ENCODE measurements at regions not wholly inside any gene's neighbourhood (a gene's known extent, or its start where the extent isn't known, plus 50 kb on each side); places are given as distances from the start of the nearest gene placed in this dataset.

DNA sequence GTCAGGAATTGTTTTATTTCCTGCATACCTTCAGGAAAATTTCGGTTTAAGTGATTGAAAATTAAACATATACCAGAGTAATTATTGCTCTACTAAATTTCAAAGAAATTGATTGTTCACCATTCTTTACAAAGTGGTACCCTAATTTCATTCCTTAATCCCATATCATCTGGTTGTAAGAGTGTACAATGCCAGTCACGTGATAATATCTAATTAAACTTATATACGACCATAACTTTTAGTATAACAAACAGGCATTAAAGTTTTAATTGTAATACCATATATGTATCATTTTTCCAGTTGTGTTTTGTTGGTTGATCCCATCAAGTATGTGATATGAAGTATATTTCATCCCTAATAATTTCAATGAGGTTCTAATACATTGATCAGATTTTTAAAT, 74.8 kb upstream of the PLSCR5 start:
- H3K27me3 Mint-ChIP-seq (ENCODE audit: low read depth, unreplicated experiment) = no peaks in the 10 kb centered on the region
- DNase-seq (ENCODE audit: low read depth) = no peak
- no peak overlapping the region for H3K27ac Mint-ChIP-seq (ENCODE audit: unreplicated experiment)
- Histone ChIP-seq H3K4me2 (ENCODE audit: low read length) (no peak overlapping the region), H3K4me3 (ENCODE audit: insufficient read depth, low read depth, low read length) (no peak overlapping the region), H3K4me1 (ENCODE audit: insufficient read depth, low read length) (no peaks in the 10 kb centered on the region), H3K27me3 (ENCODE audit: insufficient read depth, low read length) (no peaks in the 10 kb centered on the region), H3K36me3 (ENCODE audit: insufficient read depth, low read length) (no peaks in the 10 kb centered on the region), H3K79me2 (ENCODE audit: insufficient read depth, low read length) (no peaks in the 10 kb centered on the region), H2AFZ (ENCODE audit: low read depth, low read length) (no peak overlapping the region), H3K27ac (ENCODE audit: low read depth, low read length) (no peak overlapping the region), H3K9me3 (ENCODE audit: insufficient read depth, low read depth, low read length) (no peaks in the 10 kb centered on the region), H3K9ac (ENCODE audit: low read length) (no peak overlapping the region), H4K20me1 (ENCODE audit: insufficient read depth, low read length) (no peaks in the 10 kb centered on the region)
- no peak overlapping the region for H3K4me3 Mint-ChIP-seq (ENCODE audit: unreplicated experiment)
- no peaks in the 10 kb centered on the region for H3K4me1 Mint-ChIP-seq (ENCODE audit: low read depth, unreplicated experiment)
- TF ChIP-seq, protein P1, sequence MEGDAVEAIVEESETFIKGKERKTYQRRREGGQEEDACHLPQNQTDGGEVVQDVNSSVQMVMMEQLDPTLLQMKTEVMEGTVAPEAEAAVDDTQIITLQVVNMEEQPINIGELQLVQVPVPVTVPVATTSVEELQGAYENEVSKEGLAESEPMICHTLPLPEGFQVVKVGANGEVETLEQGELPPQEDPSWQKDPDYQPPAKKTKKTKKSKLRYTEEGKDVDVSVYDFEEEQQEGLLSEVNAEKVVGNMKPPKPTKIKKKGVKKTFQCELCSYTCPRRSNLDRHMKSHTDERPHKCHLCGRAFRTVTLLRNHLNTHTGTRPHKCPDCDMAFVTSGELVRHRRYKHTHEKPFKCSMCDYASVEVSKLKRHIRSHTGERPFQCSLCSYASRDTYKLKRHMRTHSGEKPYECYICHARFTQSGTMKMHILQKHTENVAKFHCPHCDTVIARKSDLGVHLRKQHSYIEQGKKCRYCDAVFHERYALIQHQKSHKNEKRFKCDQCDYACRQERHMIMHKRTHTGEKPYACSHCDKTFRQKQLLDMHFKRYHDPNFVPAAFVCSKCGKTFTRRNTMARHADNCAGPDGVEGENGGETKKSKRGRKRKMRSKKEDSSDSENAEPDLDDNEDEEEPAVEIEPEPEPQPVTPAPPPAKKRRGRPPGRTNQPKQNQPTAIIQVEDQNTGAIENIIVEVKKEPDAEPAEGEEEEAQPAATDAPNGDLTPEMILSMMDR (IDR thresholded peaks at IDR 0.05; ENCODE audit: insufficient read depth, low read depth, low read length) = no peak
- no peak for TF ChIP-seq EZH2 (IDR thresholded peaks at IDR 0.05; ENCODE audit: insufficient read depth, low read length)
- no peaks in the 10 kb centered on the region for H3K9me3 Mint-ChIP-seq (ENCODE audit: unreplicated experiment)
- FAIRE-seq = no peak
- no peaks in the 10 kb centered on the region for H3K36me3 Mint-ChIP-seq (ENCODE audit: low read depth, unreplicated experiment)

DNA sequence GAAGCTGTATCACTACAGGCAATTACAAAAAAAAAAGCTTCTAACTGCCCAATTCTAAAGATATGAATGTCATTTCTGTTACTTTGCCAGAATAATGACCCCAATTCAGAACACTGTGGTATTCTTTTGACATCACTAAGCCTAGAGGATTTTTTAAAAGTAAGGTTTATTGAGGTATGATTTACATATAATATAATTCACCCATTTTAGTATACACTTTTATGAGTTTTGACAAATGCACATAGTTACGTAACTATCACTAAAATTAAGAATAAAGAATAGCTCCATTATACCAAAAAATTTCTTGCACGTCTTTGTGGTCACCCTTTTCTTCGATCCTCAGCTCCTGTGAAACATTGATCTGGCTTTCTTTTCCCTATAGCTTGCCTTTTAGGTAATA, 74.0 kb upstream of the PLSCR5 start:
- H3K4me1 ChIP-seq (ENCODE audit: insufficient read depth, low read length) = no peaks in the 10 kb centered on the region
- TF ChIP-seq, protein P1 (IDR thresholded peaks at IDR 0.05; ENCODE audit: insufficient read depth, low read depth, low read length) = no peak
- no peaks in the 10 kb centered on the region for H3K79me2 ChIP-seq (ENCODE audit: insufficient read depth, low read length)
- no peak overlapping the region for H3K4me3 Mint-ChIP-seq (ENCODE audit: unreplicated experiment)
- no peak overlapping the region for H3K27ac ChIP-seq (ENCODE audit: low read depth, low read length)
- H3K4me3 ChIP-seq (ENCODE audit: insufficient read depth, low read depth, low read length) = no peak overlapping the region
- no peak overlapping the region for H3K27ac Mint-ChIP-seq (ENCODE audit: unreplicated experiment)
- no peak overlapping the region for H3K9ac ChIP-seq (ENCODE audit: low read length)
- H3K27me3 ChIP-seq (ENCODE audit: insufficient read depth, low read length) = no peaks in the 10 kb centered on the region
- H2AFZ ChIP-seq (ENCODE audit: low read depth, low read length) = no peak overlapping the region
- FAIRE-seq = no peak
- no peaks in the 10 kb centered on the region for H3K4me1 Mint-ChIP-seq (ENCODE audit: low read depth, unreplicated experiment)
- H3K27me3 Mint-ChIP-seq (ENCODE audit: low read depth, unreplicated experiment) = no peaks in the 10 kb centered on the region
- H3K4me2 ChIP-seq (ENCODE audit: low read length) = no peak overlapping the region
- H3K36me3 Mint-ChIP-seq (ENCODE audit: low read depth, unreplicated experiment) = no peaks in the 10 kb centered on the region
- H4K20me1 ChIP-seq (ENCODE audit: insufficient read depth, low read length) = no peaks in the 10 kb centered on the region
- H3K9me3 ChIP-seq (ENCODE audit: insufficient read depth, low read depth, low read length) = no peaks in the 10 kb centered on the region
- no peaks in the 10 kb centered on the region for H3K36me3 ChIP-seq (ENCODE audit: insufficient read depth, low read length)
- no peak for DNase-seq (ENCODE audit: low read depth)
- no peaks in the 10 kb centered on the region for H3K9me3 Mint-ChIP-seq (ENCODE audit: unreplicated experiment)

DNA sequence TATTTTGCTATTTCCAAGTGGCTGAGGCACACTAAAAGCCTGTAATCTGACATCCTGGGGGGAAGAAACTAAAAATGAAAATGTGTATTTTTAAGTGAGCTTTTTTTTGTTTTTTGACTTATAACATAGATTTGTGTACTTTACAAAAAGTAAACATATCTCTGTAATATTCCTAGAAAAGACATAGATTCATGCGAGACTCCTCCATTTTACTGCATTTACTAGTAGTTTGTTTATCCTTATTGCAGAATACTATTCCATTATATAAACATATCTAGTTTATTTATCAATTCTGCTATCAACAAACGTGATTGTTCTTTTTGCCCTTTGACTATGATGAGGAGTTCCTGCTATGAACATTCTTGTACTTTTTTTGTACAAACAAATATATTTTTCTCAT, 67.8 kb upstream of the PLSCR5 start:
- no peak for TF ChIP-seq EZH2 (IDR thresholded peaks at IDR 0.05; ENCODE audit: insufficient read depth, low read length)
- TF ChIP-seq, protein P1 (IDR thresholded peaks at IDR 0.05; ENCODE audit: insufficient read depth, low read depth, low read length) = no peak
- Histone ChIP-seq H2AFZ (ENCODE audit: low read depth, low read length) (no peak overlapping the region), H3K4me2 (ENCODE audit: low read length) (no peak overlapping the region), H3K27ac (ENCODE audit: low read depth, low read length) (no peak overlapping the region), H4K20me1 (ENCODE audit: insufficient read depth, low read length) (no peaks in the 10 kb centered on the region), H3K79me2 (ENCODE audit: insufficient read depth, low read length) (no peaks in the 10 kb centered on the region), H3K27me3 (ENCODE audit: insufficient read depth, low read length) (no peaks in the 10 kb centered on the region), H3K9me3 (ENCODE audit: insufficient read depth, low read depth, low read length) (no peaks in the 10 kb centered on the region), H3K4me3 (ENCODE audit: insufficient read depth, low read depth, low read length) (no peak overlapping the region), H3K36me3 (ENCODE audit: insufficient read depth, low read length) (no peaks in the 10 kb centered on the region), H3K4me1 (ENCODE audit: insufficient read depth, low read length) (no peaks in the 10 kb centered on the region), H3K9ac (ENCODE audit: low read length) (no peak overlapping the region)
- DNase-seq (ENCODE audit: low read depth) (no peak), FAIRE-seq (no peak)
- Mint-ChIP-seq H3K27ac (ENCODE audit: unreplicated experiment) (no peak overlapping the region), H3K9me3 (ENCODE audit: unreplicated experiment) (no peaks in the 10 kb centered on the region), H3K36me3 (ENCODE audit: low read depth, unreplicated experiment) (no peaks in the 10 kb centered on the region), H3K4me1 (ENCODE audit: low read depth, unreplicated experiment) (no peaks in the 10 kb centered on the region), H3K27me3 (ENCODE audit: low read depth, unreplicated experiment) (no peaks in the 10 kb centered on the region), H3K4me3 (ENCODE audit: unreplicated experiment) (no peak overlapping the region)
